Loucy (cell line): ENCODE measurements at regions not wholly inside any gene's neighbourhood (a gene's known extent, or its start where the extent isn't known, plus 50 kb on each side); places are given as distances from the start of the nearest gene placed in this dataset.

Experiments
- H2AFZ ChIP-seq: fragments of 200-600 bp; sonication (generic); 2 replicates; pipeline ENCODE4 v1.6.0; 2016; ENCODE audit warnings: antibody characterized with exemption, mild to moderate bottlenecking, low read length, moderate library complexity
- H3F3A ChIP-seq: fragments of 200-600 bp; 2 replicates; pipeline ENCODE4 v1.6.0; 2016; ENCODE audit warnings: antibody characterized with exemption, low read depth, mild to moderate bottlenecking
- H3K27me3 ChIP-seq: fragments of 200-600 bp; sonication (generic); 2 replicates; pipeline ENCODE4 v1.6.1; 2014; ENCODE audit warnings: low read length, mild to moderate bottlenecking; ENCODE audit not compliant: insufficient read depth, poor library complexity, severe bottlenecking
- H3K36me3 ChIP-seq: fragments of 200-600 bp; sonication (generic); 2 replicates; pipeline ENCODE4 v1.6.1; 2016; ENCODE audit warnings: low read length; ENCODE audit not compliant: insufficient read depth
- H3K4me1 ChIP-seq: fragments of 200-600 bp; sonication (generic); 2 replicates; pipeline ENCODE4 v1.5.1; 2014; ENCODE audit warnings: low read length, mild to moderate bottlenecking; ENCODE audit not compliant: insufficient read depth, poor library complexity, severe bottlenecking
- H3K4me2 ChIP-seq: fragments of 200-600 bp; sonication (generic); 2 replicates; pipeline ENCODE4 v1.6.0; 2014; ENCODE audit warnings: antibody characterized with exemption, low read length, low read depth, mild to moderate bottlenecking; ENCODE audit not compliant: poor library complexity, severe bottlenecking
- H3K4me3 ChIP-seq: fragments of 200-600 bp; sonication (generic); 2 replicates; pipeline ENCODE4 v1.5.1; 2014; ENCODE audit warnings: low read length, mild to moderate bottlenecking, mixed read lengths; ENCODE audit not compliant: poor library complexity, severe bottlenecking
- H3K79me2 ChIP-seq: fragments of 200-600 bp; sonication (generic); 2 replicates; pipeline ENCODE4 v1.6.1; 2014; ENCODE audit warnings: low read length; ENCODE audit not compliant: insufficient read depth
- H3K9ac ChIP-seq: fragments of 200-600 bp; sonication (generic); 2 replicates; pipeline ENCODE4 v1.6.0; 2014; ENCODE audit warnings: mild to moderate bottlenecking, low read depth, low read length, moderate library complexity; ENCODE audit not compliant: poor library complexity, severe bottlenecking
- H3K9me2 ChIP-seq: fragments of 200-600 bp; sonication (generic); replicated peaks from 2 replicates; pipeline ENCODE4 v1.6.1; 2016; ENCODE audit warnings: low read depth, low read length, mixed read lengths
- H3K9me3 ChIP-seq: fragments of 200-600 bp; sonication (generic); 2 replicates; pipeline ENCODE4 v1.6.1; 2014; ENCODE audit warnings: mild to moderate bottlenecking, antibody characterized with exemption, low read length, low read depth; ENCODE audit not compliant: insufficient read depth
- H4K20me1 ChIP-seq: fragments of 200-600 bp; sonication (generic); 2 replicates; pipeline ENCODE4 v1.6.0; 2014; ENCODE audit warnings: antibody characterized with exemption, low read length, mild to moderate bottlenecking; ENCODE audit not compliant: insufficient read depth, poor library complexity, severe bottlenecking
- CTCF ChIP-seq: fragments of 200-600 bp; sonication (generic); conservative IDR thresholded peaks from 2 replicates; pipeline ENCODE4 v1.5.1; 2014; ENCODE audit warnings: mild to moderate bottlenecking, antibody characterized with exemption, low read length
- EZH2phosphoT487 ChIP-seq: fragments of 200-600 bp; IDR thresholded peaks from 2 replicates; pipeline ENCODE4 v1.6.1; 2018; ENCODE audit warnings: antibody characterized with exemption, mild to moderate bottlenecking, moderate library complexity, borderline replicate concordance

- Histone ChIP-seq H3K9me3 (no peaks in the 10 kb centered on the region), H3F3A (no peaks in the 10 kb centered on the region), H3K36me3 (peaks cover 56% of the 10 kb centered on the region; the same call in 1 of the 2 replicates), H3K79me2 (peaks cover 100% of the 10 kb centered on the region), H3K4me1 (peaks cover 27% of the 10 kb centered on the region), H3K27me3 (no peaks in the 10 kb centered on the region), H3K4me2 (no peak overlapping the region), H3K9ac (no peak overlapping the region), H3K9me2 (no peaks in the 10 kb centered on the region), H4K20me1 (peaks cover 58% of the 10 kb centered on the region), H3K4me3 (no peak overlapping the region), H2AFZ (no peak overlapping the region)
- TF ChIP-seq EZH2phosphoT487 (no peak), CTCF (no peak)
These were observed 292.0 kb downstream of the SEC14L1 start for GRCh38 chr17:77432742-77433141.

- peaks cover 60% of the 10 kb centered on the region; the same call in 1 of the 2 replicates for H3K36me3 ChIP-seq
- no peak overlapping the region for H3K9ac ChIP-seq
- H3K4me2 ChIP-seq: no peak overlapping the region
- peaks cover 35% of the 10 kb centered on the region for H3K4me1 ChIP-seq
- H2AFZ ChIP-seq: no peak overlapping the region
- H3K9me3 ChIP-seq: no peaks in the 10 kb centered on the region
- H3K9me2 ChIP-seq: no peaks in the 10 kb centered on the region
- H3K27me3 ChIP-seq: no peaks in the 10 kb centered on the region
- H3F3A ChIP-seq: no peaks in the 10 kb centered on the region
- H4K20me1 ChIP-seq: peaks cover 50% of the 10 kb centered on the region
- TF ChIP-seq CTCF (no peak), EZH2phosphoT487 (no peak)
- no peak overlapping the region for H3K4me3 ChIP-seq
- peaks cover 100% of the 10 kb centered on the region for H3K79me2 ChIP-seq
These were observed 292.8 kb downstream of the SEC14L1 start for GRCh38 chr17:77433385-77434135.

GRCh38 chr17:77434136-77435114, 293.7 kb downstream of the SEC14L1 start:
- H3K79me2 ChIP-seq: peaks cover 100% of the 10 kb centered on the region
- H3K9ac ChIP-seq: no peak overlapping the region
- no peaks in the 10 kb centered on the region for H3K27me3 ChIP-seq
- H4K20me1 ChIP-seq: peaks cover 44% of the 10 kb centered on the region
- no peak overlapping the region for H2AFZ ChIP-seq
- no peak overlapping the region for H3K4me3 ChIP-seq
- H3K9me2 ChIP-seq: no peaks in the 10 kb centered on the region
- H3K9me3 ChIP-seq: no peaks in the 10 kb centered on the region
- peaks cover 44% of the 10 kb centered on the region for H3K4me1 ChIP-seq
- peaks cover 1% of the 10 kb centered on the region; the same call in 1 of the 2 replicates for H3F3A ChIP-seq
- no peak overlapping the region for H3K4me2 ChIP-seq
- peaks cover 60% of the 10 kb centered on the region; the same call in 1 of the 2 replicates for H3K36me3 ChIP-seq
- no peak for TF ChIP-seq CTCF
- no peak for TF ChIP-seq EZH2phosphoT487
